ENCODE measurements at regions not wholly inside any gene's neighbourhood (a gene's known extent, or its start where the extent isn't known, plus 50 kb on each side); places are given as distances from the start of the nearest gene placed in this dataset.

GRCh38 chr2:5444168-5444567 is 248.0 kb upstream of the SOX11 start:
- TF ChIP-seq POLR2AphosphoS5 (IDR thresholded peaks at IDR 0.05; ENCODE audit: borderline replicate concordance, low read depth, low read length), result no peak
- no peak for TF ChIP-seq FOXP2 (optimal IDR thresholded peaks at IDR 0.05; ENCODE audit: control extremely low read depth, extremely low read length, insufficient read depth)
